Frontal cortex (tissue), 3 donors: ENCODE measurements at regions not wholly inside any gene's neighbourhood (a gene's known extent, or its start where the extent isn't known, plus 50 kb on each side); places are given as distances from the start of the nearest gene placed in this dataset.

Experiments
- DNase-seq, 2 donors: peaks; one replicate each; pipeline ENCODE4 v3.0.0; 2012; ENCODE audit warnings: low spot score in 2 of 2
- FAIRE-seq: peaks from 2 replicates; lab custom pipeline; 2012; peaks lifted over from hg19 to GRCh38; lab: Jason Lieb, UNC
- donor health status: control.
- donor health status: control.
- donor health status: control.

DNA sequence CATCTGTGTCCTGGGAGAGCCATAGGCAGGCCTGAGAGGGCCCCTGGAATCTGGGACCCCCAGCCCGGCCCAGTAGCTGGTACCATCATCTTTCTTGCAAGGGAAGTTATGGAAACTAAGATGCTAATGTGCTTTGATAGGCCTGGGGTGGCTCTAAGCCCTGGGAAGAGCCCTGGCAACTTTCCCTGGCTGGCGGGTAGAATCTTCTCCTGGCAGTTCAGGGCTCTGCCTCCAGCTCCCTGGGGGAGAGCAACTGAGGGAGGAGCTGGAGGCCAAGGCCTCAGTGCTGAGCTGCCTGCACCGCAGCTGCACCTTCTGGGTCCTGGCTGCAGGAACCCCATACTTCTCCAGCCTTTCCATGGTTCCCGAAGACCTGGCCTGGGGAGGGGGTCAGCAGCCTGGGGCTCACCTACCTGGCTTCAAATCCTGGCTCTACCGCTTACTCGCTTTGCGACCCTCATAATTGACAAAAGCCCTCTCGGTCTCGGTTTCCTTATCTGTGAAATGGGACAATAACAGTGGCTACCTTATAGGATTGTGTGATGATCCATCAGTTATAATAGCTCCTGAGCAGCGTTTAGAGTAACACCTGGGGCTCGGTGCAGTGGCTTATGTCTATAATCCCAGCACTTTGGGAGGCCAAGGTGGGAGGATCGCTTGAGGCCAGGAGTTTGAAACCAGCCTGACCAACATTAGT lies 333.7 kb downstream of the SEC14L1 start:
- no peak for FAIRE-seq
- no peak for DNase-seq

DNA sequence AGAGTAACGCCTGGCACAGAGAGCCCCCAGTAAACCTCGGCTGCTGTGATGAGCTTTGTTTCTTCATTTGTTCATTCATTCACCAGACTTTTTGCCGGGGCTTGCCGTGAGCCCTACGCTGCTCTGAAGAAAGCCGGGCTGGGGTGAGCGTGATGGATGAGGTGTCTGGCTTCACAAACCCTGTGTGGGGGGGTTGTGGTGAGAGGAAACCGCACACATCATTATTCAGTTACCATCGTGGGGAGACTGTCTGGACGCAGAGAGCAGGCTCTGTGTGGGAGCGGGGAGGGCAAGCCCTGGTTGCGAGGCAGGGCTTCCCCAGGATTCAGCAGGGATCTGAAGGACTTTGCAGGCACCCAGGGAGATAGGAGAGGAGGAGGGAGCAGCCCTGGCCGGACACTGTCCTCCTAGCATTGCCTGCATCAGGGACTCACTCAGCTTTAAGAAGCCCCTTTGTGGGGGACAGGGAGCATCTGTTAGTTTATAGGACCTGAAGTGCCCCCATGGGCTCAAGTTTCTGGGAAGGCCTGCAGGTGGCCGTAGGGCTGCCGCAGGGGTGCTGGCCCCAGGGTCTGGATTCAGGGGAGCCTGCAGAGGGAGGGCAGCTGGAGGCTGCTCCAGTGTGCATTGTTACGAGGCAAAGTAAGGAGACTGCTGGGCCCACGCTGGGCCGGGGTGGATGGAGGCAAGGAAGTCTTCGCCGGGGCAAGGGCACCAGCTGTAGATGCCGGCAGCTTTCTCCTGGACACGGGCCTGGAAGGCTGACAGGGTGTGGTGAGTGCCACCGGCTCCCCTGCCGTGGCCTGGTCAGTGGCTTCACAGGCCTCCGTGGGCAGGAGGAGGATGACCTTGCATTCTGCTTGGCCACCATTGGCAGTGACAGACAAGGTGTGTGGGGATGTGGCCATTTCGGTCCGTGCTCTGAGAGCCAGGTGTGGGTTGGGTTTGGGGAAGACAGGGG lies 334.5 kb downstream of the SEC14L1 start:
- no peak for FAIRE-seq
- no peak for DNase-seq

DNA sequence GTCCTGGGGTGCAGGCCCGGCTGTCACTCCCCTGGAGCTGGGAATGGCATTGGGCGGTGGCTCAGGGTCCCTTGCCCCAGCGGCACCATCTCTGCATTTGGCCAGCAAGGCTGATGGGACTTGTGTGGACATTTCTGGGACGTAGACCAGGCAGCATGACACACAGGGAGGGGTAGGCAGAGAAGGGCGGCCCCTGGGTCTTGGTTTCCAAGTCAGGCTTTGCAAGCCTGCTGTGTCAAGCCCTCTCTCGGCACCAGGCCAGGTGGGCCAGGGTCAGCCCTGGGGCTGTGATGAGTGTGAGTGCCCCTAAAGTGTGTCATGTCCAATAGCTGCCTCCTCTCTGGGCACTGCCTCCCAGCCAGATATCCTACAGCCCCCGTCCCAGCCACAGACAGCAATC lies 335.2 kb downstream of the SEC14L1 start:
- DNase-seq (no peak), FAIRE-seq (no peak)

DNA sequence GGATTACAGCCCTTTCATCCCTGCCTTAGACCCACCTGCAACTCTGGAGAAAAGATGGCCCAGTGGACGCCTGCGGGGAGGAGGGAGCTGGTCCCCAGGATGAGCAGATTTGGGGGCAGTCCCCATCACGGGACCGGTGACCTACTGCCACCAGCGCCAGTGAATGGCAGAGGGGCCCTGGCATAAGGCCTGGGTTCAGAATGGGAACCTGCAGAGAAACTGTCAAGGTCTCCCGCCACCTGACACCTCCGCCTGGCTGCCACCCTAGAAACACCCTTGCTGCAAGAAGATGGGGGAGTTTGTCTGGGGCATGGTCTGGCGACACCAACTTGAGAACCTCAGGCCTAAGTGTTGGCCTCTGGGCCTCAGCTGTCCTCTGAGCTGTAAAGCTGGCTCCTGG lies 335.7 kb downstream of the SEC14L1 start:
- DNase-seq, result no peak
- FAIRE-seq, result no peak

DNA sequence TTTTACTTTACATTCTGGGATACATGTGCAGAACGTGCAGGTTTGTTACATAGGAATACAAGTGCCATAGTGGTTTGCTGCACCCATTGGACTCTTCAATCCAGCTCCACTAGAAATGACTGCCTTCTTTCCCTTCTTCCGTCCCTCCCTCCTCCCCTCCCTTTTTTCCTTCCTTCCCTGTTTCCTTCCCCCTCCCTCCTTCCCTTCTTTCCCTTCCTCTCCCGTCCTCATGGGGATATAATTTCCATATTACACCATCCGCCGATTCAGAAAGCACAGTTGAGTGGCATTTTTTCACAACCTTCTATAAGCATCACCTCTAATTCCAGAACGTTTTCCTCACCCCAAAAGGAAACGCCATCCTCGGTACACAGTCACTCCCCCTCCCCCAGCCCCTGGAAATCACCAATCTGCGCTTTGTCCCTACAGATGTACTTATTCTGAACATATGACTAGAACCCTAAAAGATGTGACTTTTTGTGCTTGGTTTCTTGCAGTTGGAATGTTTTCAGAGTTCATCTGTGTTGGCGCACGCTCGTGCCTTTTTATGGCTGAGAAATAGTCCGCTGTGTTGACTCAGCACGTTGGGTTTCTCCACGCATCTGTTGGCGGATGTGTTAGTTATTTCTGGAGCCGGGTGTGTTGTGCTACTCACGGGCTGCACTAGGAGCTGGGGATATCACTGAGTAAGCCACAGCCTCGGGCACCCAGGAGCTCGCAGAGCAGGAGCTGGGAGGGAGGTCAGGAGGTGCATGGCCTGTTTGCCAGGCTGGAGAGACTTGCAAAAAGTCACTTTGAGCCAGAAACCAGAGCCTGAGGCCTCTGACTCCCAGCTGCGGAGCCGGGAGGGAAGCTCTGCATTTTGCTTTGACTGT lies 336.4 kb downstream of the SEC14L1 start:
- FAIRE-seq (no peak), DNase-seq (peak in 1 of 2 donors; percentile 74)

DNA sequence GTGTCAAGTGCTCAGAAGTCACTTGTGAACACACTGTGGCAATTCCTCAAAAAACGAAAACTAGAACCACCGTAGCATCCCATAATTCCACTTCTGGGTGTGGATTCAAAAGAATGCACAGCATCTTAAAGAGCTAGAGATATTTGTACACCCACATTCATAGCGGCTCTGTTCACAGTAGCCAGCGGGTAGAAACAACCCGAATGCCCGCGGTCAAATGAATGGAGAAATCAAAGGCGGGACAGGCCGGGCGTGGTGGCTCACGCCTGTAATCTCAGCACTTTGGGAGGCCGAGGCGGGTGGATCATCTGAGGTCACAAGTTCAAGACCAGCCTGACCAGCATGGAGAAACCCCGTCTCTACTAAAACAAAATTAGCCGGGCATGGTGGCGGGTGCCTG lies 337.5 kb downstream of the SEC14L1 start:
- FAIRE-seq, result no peak
- DNase-seq, result no peak

DNA sequence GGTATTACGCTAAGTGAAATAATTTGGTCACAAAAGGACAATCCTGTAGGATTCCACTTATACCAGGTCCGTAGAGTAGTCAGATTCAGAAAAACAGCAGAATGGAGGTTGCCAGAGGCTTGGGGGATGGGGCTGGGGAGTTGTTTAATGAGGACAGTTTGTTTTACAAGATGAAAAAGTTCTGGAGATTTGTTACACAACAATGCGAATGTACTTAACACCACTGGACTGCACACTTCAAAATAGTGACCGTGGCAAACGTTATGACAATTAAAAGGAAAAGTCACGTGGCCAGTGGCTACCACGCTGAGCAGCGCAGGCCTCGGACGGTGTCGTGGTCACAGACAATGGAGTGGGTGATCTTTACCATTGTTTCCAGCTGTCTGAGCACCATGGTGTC lies 338.1 kb downstream of the SEC14L1 start:
- FAIRE-seq (no peak), DNase-seq (no peak)

DNA sequence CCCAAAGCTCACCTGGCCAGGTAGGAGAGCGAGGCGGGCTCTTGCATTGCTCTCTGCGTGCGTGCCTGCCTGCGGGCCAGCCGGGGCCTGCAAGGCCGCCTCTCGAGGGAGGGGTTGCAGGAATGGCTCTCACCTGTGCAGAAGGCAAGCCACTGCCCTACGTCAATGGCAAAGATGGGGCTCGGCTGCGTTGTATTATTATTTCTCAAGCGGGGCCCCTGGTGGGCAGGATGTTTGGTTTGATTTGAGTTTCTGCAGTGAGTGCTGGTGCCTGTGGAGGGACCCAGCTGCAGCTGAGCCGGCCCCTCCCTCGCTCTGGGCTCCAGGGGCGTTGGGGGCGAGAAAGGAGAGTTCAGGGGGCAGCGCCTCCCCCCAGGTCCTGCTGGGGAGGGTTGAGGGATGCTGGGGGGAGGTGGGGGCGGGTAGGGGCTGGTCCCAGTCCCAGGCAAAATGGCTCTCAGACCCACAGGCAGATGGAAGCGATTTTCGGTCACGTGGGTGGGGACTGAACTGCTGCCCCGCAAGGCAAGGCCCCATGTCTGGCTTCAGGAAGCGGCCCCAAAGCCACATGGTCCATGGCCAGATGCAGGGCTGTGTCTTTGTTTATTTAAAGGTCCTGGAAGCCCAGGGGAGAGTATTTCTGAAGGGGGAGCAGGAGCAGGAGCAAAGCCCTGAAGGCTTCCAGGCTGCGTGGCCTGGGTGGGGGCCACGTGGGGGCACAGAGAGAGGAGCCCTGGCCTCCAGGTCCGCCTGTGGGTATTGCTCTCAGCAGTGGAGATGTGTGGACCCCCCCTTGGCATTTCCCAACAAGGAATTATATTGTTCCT lies 338.8 kb downstream of the SEC14L1 start:
- FAIRE-seq, result no peak
- no peak for DNase-seq

DNA sequence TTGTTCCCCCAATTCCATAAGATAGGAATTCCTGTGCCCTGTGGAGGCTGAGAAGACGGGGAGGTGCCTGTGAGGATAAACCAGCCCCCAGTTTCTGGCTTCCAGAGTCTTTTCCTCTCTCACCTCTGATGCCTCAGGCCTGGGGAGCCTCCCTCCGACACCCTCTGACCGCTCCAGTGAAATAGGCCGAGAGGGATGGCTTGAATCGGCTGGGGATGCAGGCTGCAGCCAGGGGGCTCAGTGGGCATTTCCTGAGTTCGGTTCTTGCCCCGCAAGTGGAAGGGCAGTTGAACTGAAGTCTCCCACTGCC lies 339.4 kb downstream of the SEC14L1 start:
- no peak for DNase-seq
- FAIRE-seq, result no peak

DNA sequence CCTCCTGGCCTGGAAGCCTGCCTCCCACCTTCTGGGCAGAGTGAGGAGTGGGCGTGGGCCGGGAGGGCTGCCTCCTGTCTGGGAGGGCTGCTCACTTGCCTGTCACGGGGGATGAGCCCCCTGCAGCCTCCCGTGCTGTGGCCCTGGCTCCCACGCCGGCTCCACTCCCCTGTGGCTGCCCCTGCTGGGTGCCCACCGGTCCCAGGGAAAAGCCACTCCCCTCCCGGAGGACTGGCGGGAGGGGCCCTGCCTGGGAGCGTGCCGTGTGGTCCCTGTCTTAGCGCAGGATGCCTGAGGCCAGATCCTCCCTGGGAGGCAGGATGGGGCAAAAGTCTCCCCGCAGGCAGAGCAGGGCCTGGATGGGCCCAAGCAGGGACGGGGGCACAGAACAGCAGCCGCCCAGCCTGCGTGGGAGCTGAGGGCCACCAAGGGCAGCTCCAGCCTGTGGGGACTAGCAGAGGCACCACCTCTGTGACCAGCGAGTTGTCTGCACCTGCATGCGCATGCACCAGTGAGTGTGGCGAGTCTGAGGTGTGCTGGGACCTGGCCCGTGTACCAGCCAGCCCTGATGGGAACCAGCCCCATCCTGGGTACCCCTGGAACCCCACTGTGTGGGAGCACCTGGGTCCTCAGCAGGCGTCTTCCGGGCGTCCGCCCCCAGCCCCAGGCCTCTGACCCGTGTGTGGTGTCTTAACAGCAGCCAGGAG lies 339.9 kb downstream of the SEC14L1 start:
- no peak for DNase-seq
- no peak for FAIRE-seq

DNA sequence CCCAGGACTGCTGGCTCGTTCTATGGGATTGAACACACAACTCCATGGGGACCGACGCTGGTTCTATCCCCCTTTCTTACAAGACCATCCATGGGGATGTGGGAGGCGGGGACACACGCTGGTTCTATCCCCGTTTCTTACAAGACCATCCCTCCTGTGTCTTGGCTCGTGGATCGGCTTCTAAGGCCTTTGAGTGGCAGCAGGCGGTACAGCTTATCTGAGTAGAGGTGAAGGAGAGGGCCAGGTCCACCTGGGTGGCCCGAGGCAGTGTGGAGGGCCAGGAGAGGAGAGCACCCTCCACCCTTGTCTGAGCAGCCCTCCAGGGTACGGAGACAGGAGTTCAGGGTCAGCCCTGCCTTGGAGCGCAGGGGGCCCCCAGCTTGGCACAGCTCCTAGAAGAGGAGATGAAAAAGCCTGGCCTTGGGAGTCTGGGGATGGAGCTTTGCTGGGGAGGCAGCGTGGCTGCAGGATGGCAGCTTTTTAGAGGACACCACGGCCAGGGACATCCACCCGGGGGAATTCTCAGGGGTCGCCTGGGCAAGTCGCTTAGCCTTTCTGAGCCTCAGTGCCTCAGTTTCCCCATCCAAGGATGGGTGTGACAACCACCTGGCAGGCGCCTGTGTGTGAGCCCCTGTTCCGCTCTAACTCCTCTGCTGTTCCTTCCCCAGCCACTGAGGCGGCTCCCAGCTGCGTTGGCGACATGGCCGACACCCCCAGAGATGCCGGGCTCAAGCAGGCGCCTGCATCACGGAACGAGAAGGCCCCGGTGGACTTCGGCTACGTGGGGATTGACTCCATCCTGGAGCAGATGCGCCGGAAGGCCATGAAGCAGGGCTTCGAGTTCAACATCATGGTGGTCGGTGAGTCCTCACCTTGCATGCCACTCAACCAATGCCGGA lies 341.0 kb downstream of the SEC14L1 start:
- DNase-seq (no peak), FAIRE-seq (no peak)

DNA sequence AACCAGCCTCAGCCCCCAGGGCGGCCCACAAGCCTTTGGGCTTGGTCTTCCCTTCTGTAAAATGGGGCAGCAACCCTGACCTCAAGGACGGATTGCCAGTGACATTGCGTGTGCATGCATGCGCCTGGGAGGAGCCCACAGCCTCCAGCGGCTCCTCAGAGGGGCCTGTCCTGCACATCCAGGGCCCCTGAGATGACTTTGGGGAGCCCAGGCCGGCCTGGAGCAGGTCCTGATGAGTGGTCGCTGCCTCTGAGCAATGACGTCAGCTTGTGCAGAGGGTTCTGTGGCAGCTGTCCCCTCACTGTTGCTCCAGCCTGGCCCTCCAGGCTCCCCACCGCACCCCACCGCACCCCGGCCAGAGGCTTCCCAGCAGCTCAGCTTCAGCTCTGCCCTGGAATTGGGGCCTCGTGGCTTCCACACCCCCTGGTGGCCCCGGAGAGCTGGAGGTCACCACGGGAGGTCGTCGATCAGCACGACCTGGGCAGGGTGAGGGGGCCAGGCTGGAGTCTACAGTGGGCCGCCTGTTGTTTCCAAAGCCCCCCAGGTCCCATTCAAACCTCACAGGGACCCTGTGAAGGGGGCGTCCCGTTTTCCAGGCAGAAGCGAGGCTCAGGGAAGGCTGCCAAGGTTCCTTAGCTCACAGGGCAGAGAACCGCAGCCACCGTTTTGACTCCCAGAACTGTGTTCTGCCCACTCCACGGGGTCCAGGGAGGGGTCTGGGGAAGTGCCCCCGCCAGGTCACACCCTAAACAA lies 341.8 kb downstream of the SEC14L1 start:
- no peak for DNase-seq
- no peak for FAIRE-seq

DNA sequence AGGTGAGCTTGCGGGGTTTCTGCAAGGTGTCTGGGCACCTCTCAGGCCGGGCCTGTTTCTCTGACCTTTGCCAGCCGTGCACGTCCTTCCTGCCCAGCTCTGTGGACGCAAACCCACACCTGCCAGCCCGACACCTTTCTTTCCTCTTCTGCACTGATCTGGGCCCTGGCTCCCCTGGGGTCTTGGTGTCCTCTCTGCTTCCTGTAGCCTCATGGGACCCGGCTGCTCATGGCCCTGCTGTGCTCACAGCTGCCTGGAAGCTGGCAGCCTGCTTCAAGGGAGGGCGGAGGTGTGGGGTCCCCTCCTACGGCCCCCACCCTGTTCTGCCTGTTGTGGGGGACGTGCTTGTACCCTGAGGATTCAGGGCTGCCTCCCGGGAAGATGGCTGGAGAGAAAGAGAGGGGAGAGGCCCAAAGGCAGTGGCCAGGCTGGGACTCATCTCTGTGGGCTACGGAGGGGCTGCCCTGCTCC lies 342.4 kb downstream of the SEC14L1 start:
- FAIRE-seq (no peak), DNase-seq (no peak)

DNA sequence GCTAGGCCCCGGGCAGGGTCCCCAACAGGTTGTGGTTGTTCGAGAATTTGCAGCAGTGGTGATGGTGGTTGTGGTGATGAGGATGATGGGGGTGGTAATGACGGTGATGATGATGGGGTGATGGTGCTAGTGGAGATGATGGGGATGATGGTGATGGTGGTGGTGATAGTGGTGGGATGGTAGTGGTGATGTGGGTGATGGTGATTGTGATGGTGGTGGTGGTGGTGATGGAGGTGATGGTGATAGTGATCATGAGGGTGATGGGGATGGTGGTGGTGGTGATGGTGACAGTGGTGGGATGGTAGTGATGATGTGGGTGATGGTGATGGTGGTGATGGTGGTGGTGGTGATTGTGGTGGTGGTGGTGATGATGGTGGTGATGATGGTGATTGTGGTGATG lies 343.3 kb downstream of the SEC14L1 start:
- DNase-seq (no peak), FAIRE-seq (no peak)

DNA sequence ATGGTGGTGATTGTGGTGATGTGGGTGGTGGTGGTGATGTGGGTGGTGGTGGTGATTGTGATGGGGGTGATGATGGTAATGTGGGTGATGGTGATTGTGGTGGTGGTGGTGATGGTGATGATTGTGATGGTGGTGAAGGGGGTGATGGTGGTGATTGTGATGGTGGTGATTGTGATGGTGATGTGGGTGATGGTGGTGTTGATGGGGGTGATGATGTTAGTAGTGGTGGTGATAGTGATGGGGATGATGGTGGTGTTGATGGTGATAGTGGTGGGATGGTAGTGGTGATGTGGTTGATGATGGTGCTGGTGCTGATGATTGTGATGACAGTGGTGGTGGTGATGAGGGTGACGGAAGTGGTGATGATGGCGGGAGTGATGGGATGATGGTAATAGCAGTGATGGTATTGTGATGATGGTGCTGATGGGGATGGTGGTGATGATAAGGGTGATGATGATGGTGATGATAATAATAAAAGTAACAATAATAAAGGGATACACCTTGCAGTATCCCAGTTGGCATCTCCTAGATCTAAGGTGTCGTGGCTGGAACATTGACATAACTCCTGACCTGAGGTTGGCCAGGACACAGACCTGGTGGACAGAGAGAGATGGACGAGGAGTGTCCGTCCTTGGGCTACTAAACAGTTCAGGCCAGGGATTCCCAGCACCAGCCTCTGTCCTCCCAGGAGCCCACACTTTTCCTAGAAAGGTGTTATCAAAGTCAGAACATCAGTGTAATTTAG lies 344.5 kb downstream of the SEC14L1 start:
- no peak for FAIRE-seq

DNA sequence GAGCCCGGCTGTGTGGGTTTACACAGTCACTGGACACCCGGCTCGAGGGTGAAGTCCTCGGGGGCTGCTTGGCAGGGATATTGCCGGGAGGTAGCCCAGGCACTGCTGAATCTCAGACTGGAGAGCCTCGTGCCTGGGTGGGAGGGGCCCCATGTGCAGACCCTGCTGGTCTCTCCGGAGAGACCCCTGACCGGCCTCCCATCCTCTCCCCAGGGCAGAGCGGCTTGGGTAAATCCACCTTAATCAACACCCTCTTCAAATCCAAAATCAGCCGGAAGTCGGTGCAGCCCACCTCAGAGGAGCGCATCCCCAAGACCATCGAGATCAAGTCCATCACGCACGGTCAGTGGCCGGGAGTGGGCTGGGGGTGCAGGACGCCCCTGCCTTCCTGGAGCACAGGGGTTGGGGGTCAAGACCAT lies 346.5 kb downstream of the SEC14L1 start:
- FAIRE-seq (no peak), DNase-seq (no peak)

More for the DNA sequence above, 344.5 kb downstream of the SEC14L1 start:
- DNase-seq, result no peak
